Smooth muscle cell (in vitro differentiated cells): ENCODE measurements at regions not wholly inside any gene's neighbourhood (a gene's known extent, or its start where the extent isn't known, plus 50 kb on each side); places are given as distances from the start of the nearest gene placed in this dataset.

Source experiments
- DNase-seq: peaks from one replicate; lab custom pipeline; 2025; ENCODE audit not compliant: unreplicated experiment; lab: John Stamatoyannopoulos, UW
- H2AFZ ChIP-seq: fragments of 200-600 bp; sonication (generic); 2 replicates; pipeline ENCODE4 v1.6.0; 2016; ENCODE audit warnings: antibody characterized with exemption, low read depth, mild to moderate bottlenecking
- H3F3A ChIP-seq: fragments of 200-600 bp; sonication (generic); 2 replicates; pipeline ENCODE4 v1.6.0; 2017; ENCODE audit warnings: antibody characterized with exemption, low read depth
- H3K27ac ChIP-seq: fragments of 200-600 bp; sonication (generic); 2 replicates; pipeline ENCODE4 v1.5.1; 2016; ENCODE audit warnings: low read depth, mild to moderate bottlenecking
- H3K27me3 ChIP-seq: fragments of 200-600 bp; sonication (generic); 2 replicates; pipeline ENCODE4 v1.6.1; 2016; ENCODE audit warnings: low read depth, mild to moderate bottlenecking
- H3K36me3 ChIP-seq: fragments of 200-600 bp; sonication (generic); 2 replicates; pipeline ENCODE4 v1.5.1; 2016; ENCODE audit warnings: low read depth
- H3K4me1 ChIP-seq: fragments of 200-600 bp; sonication (generic); 2 replicates; pipeline ENCODE4 v1.5.1; 2016; ENCODE audit warnings: low read depth
- H3K4me2 ChIP-seq: fragments of 200-600 bp; sonication (generic); 2 replicates; pipeline ENCODE4 v1.6.0; 2016; ENCODE audit warnings: mild to moderate bottlenecking
- H3K4me3 ChIP-seq: fragments of 200-600 bp; sonication (generic); 2 replicates; pipeline ENCODE4 v1.5.1; 2016; ENCODE audit warnings: mild to moderate bottlenecking
- H3K79me2 ChIP-seq: fragments of 200-600 bp; sonication (generic); 2 replicates; pipeline ENCODE4 v1.6.0; 2016; ENCODE audit warnings: low read depth, mild to moderate bottlenecking
- H3K9ac ChIP-seq: fragments of 200-600 bp; sonication (generic); 2 replicates; pipeline ENCODE4 v1.6.0; 2016; ENCODE audit warnings: low read depth
- H3K9me3 ChIP-seq: fragments of 200-600 bp; sonication (generic); replicated peaks from 2 replicates; pipeline ENCODE4 v1.5.1; 2016; ENCODE audit warnings: low read depth
- H4K20me1 ChIP-seq: fragments of 200-600 bp; sonication (generic); 2 replicates; pipeline ENCODE4 v1.6.0; 2016; ENCODE audit warnings: low read depth
- CTCF ChIP-seq: fragments of 200-600 bp; sonication (generic); IDR thresholded peaks from 2 replicates; pipeline ENCODE4 v1.5.1; 2017; ENCODE audit warnings: borderline replicate concordance, mild to moderate bottlenecking, antibody characterized with exemption; ENCODE audit not compliant: insufficient read depth, poor library complexity, severe bottlenecking
- WGBS: methylation state at CpG from one replicate; pipeline ENCODE4 v1.1.7; 2016; ENCODE audit warnings: low lambda C conversion rate; 5-methylcytosine and 5-hydroxymethylcytosine counted together

- Histone ChIP-seq H3K4me2 (no peak overlapping the region), H2AFZ (no peak overlapping the region), H3K27me3 (no peaks in the 10 kb centered on the region), H3K79me2 (no peaks in the 10 kb centered on the region), H3K9ac (no peak overlapping the region), H4K20me1 (no peaks in the 10 kb centered on the region), H3K9me3 (no peaks in the 10 kb centered on the region), H3K4me3 (no peak overlapping the region), H3F3A (no peaks in the 10 kb centered on the region), H3K27ac (no peak overlapping the region), H3K4me1 (no peaks in the 10 kb centered on the region), H3K36me3 (no peaks in the 10 kb centered on the region)
- WGBS: 87% methylated on average over 13 of the region's 13 CpGs
- no peak for TF ChIP-seq CTCF
- no peak for DNase-seq
Observed at GRCh38 chr2:2694746-2695145, 363.7 kb upstream of the MYT1L start.

GRCh38 chr2:2692599-2693389, 361.7 kb upstream of the MYT1L start:
- H3K4me3 ChIP-seq: no peak overlapping the region
- no peak overlapping the region for H3K4me2 ChIP-seq
- no peak overlapping the region for H3K9ac ChIP-seq
- H3F3A ChIP-seq: no peaks in the 10 kb centered on the region
- H2AFZ ChIP-seq: no peak overlapping the region
- TF ChIP-seq CTCF: no peak
- no peak for DNase-seq
- no peaks in the 10 kb centered on the region for H3K27me3 ChIP-seq
- no peaks in the 10 kb centered on the region for H3K9me3 ChIP-seq
- 93% methylated on average over 21 of the region's 21 CpGs for WGBS
- no peaks in the 10 kb centered on the region for H3K79me2 ChIP-seq
- no peaks in the 10 kb centered on the region for H3K4me1 ChIP-seq
- H4K20me1 ChIP-seq: no peaks in the 10 kb centered on the region
- no peaks in the 10 kb centered on the region for H3K36me3 ChIP-seq
- no peak overlapping the region for H3K27ac ChIP-seq

GRCh38 chr2:2691419-2691818, 360.3 kb upstream of the MYT1L start:
- H3K4me2 ChIP-seq: no peak overlapping the region
- H3K79me2 ChIP-seq: no peaks in the 10 kb centered on the region
- no peaks in the 10 kb centered on the region for H3K27me3 ChIP-seq
- H3F3A ChIP-seq: no peaks in the 10 kb centered on the region
- H2AFZ ChIP-seq: no peak overlapping the region
- H3K27ac ChIP-seq: no peak overlapping the region
- 88% methylated on average over 10 of the region's 10 CpGs for WGBS
- H3K9me3 ChIP-seq: no peaks in the 10 kb centered on the region
- H4K20me1 ChIP-seq: no peaks in the 10 kb centered on the region
- no peak overlapping the region for H3K9ac ChIP-seq
- TF ChIP-seq CTCF: no peak
- DNase-seq: no peak
- no peaks in the 10 kb centered on the region for H3K36me3 ChIP-seq
- no peaks in the 10 kb centered on the region for H3K4me1 ChIP-seq
- no peak overlapping the region for H3K4me3 ChIP-seq

- H3K4me2 ChIP-seq: no peak overlapping the region
- no peak for TF ChIP-seq CTCF
Observed at GRCh38 chr2:2690985-2691384, 359.9 kb upstream of the MYT1L start.

More at GRCh38 chr2:2690985-2691384, 359.9 kb upstream of the MYT1L start:
- Histone ChIP-seq H4K20me1 (no peaks in the 10 kb centered on the region), H2AFZ (no peak overlapping the region), H3K4me3 (no peak overlapping the region), H3K4me1 (no peaks in the 10 kb centered on the region), H3F3A (no peaks in the 10 kb centered on the region), H3K9me3 (no peaks in the 10 kb centered on the region), H3K9ac (no peak overlapping the region), H3K36me3 (no peaks in the 10 kb centered on the region), H3K27me3 (no peaks in the 10 kb centered on the region), H3K27ac (no peak overlapping the region), H3K79me2 (no peaks in the 10 kb centered on the region)
- no peak for DNase-seq
- WGBS: 87% methylated on average over 4 of the region's 4 CpGs
